HG03280 (cell line): ENCODE measurements at regions not wholly inside any gene's neighbourhood (a gene's known extent, or its start where the extent isn't known, plus 50 kb on each side); places are given as distances from the start of the nearest gene placed in this dataset.
"Not testable (repeated sequence)": the region's sequence is repeated elsewhere in the genome, so short reads cannot be mapped to it uniquely, and the experiment has no call there.

Source experiments
- ATAC-seq: cut with Tn5 transposase; IDR thresholded peaks from one replicate; pipeline ENCODE4 v1.9.1; 2021; ENCODE audit warnings: mild to moderate bottlenecking, moderate library complexity; ENCODE audit not compliant: unreplicated experiment

DNA sequence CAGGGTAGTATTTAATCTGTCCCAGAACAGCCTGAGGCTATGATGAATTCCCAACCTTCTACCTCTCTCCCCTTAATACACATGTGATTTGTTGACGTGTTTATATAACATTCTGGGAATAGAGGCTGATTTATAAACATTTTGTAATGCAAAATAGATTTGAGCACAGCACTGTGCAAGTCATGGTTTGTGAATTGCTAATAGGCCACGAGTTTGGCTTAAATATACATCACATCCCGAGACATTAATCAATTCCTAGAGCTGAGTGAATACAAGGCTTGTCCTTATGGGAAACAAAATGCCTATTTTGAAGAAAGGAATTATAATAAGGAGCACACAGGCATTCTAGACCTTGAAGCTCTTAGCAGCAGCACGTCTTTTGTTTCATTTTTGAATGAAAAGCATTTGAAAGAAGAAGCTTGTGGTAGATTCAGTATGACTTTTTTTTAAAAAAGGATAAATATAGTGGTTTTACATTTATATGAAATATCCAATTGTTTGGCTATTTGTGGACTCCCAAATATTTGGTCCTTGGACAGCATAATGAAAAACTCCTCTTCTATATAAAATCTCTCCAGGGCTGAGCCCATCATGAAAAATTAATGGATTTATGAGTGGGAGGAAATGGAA lies 116.4 kb downstream of the SLC17A6 start:
- ATAC-seq: no peak

DNA sequence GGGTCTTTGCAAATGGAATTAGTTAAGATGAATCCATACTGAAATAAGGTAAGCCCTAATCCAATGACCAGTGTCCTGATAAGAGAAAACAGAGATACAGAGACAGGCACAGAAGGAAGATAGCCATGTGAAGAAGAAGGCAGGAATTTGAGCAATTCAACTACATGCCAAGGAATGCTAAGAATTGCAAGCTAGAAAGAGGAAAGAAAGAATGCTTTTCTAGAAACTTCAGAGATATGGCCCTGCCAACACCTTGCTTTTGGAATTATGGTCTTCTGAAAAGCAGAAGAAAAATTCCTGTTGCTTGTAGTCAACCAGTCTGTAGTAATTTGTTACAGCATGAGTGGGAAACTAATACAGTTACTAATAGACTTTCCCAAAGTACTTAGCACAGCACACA lies 111.3 kb downstream of the SLC17A6 start:
- no peak for ATAC-seq

DNA sequence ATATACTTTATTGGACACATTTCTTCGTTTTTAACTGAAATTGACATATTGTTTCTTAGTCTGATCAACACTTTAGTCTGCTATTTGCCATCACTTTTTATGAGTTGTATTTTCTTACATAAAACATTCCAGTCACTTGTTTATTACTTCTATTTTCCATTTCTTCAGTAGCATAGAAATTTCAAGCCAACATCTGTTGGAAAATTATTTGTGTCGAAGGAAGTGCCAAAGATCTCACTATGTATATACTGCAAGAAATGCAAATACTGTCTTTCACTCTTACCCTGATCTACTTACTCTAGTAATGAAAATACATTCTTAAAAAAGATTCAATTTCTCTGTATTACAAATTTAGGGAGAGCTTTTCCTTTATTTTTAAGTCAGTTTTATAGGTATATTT lies 105.9 kb downstream of the SLC17A6 start:
- ATAC-seq: no peak

DNA sequence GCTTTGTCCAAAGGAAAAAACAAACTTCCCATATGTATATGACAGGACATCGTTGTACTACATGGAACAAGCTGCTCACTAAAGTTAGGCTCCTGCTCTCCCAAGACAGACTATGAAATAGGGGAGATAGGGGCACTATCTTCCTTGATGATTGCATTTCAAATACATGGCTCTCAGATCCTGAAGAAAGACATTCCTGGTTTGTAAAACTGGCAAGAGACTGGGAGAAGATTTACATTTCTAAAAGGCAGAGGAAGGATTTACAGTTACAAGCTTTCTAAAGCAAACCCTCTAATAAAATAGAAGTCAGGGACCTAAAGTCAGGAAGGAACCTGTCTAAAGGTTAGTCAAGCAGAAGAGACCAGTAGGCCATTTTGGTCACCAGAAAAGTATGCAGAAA lies 103.7 kb downstream of the SLC17A6 start:
- ATAC-seq: no peak

DNA sequence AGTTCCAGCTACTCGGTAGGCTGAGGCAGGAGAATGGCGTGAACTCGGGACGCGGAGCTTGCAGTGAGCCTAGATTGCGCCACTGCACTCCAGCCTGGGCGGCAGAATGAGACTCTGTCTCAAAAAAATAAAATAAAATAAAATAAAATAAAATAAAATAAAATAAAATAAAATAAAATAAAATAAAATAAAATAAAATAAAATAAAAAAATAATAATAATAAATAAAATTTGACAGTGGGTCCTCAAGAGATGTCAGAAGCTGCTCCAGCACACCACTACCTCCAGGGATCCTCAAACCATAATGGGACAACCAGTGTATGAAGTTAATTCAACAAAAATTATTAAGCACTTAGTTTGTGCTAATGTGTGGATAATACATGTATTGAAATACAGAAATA lies 97.4 kb downstream of the SLC17A6 start:
- ATAC-seq: not testable (repeated sequence)

DNA sequence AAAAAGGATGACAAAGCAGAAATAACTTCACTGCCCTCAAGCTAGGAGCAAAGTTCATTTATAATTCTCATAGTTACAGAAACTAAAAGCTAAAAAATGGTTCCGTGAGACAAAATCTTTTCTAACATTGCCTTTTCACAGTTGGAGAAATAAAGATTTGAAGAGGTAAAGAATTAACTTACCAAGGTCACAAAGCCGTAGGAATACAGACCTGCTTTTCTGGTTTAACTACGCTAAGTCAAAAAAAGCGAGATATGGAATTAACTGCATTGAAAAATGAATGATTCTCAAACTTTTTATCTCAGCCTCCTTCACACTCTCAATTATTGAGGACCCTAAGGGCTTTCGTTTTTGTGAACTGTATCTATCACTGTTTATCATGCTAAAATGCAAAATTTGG lies 95.3 kb downstream of the SLC17A6 start:
- no peak for ATAC-seq

DNA sequence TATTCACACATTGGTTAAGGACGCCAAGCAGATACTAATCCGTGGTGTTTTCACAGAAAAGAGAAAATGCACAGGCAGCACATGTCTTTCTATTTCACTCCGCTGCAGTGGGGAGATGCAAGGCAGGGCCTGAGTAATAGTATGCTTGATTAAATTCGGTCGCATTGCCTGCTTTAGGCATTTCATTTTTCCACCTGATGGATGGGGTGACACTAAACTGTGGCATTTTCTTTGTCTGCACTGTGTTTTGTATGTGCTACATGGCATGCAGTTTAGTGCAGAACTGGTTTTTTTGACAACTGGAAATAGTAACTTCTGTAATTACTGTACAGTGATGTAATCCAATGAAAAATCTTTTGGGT lies 94.9 kb downstream of the SLC17A6 start:
- ATAC-seq: no peak

DNA sequence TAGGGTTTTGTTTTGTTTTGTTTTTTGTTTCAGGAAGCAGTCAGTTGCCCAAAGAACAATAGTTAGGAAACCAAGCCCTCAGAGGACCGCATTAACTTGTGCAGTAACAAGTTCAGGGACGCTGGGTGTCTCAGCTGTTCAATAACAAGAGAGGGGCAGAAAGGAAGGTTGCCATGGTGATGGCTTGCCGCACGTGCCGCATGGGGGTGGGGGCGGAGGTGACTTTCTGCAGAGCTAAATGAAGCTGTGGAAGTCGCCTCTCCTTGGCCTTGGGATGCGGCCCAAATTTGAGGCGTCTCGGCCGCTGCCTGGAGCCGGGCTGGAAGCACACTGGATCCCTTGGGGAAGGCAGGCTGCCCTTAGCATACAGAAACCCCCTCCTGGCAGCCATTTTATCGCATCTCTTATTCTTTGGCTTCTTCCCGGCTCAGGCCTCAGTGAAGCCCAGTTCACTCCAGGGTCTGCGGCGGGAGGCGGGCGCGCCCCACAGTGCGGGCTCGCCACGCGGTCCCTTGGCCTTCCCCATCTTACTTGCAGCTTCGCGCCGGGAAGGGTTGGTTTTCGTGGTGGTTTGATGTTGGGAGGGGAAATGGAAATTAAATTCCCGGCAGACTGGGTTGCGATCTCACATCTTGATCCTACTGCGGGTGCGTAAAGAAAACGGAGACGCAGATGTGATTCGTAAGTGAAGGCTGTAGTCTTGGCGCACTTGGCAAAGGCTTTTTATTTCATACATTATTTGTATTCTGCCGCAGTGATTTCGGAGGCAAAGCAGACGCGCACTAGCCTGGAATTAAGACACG lies 94.3 kb downstream of the SLC17A6 start:
- ATAC-seq: no peak

DNA sequence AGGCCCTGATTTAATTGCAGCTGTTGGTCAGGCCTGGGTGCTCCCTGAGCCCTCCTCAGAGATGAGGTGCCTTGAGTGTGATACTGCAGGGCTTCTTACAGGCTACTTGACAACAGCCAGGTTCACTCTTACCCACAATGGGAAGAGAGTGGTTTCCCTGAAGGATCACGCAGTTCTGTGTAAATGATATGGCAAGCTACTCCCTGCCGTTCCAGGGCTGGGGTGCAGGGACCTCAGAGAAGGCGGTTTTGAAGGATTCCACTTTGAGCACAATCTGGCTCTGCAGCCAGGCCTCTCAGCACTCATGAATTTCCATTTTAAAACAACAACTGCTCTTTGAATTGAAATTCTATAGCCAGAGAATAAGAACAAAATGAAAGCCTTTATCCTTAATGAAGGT lies 92.9 kb downstream of the SLC17A6 start:
- no peak for ATAC-seq

DNA sequence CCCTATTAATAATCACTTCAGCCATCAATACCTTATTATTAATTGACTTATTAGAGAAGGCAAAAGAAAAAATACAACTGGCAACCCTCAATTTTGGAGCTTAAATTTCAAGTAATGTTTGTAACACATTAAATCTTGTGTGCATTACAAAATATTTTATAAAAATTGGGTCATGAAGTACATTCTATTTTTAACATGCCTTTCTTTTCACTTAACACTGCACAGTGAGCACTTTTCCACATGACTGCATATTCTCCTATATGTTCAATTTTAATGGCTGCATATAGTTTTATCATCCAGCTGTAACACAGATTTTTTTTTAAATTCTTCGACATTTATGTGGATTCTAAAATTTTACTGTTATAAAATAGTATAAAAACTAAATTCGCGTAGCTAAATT lies 92.5 kb downstream of the SLC17A6 start:
- ATAC-seq: no peak

DNA sequence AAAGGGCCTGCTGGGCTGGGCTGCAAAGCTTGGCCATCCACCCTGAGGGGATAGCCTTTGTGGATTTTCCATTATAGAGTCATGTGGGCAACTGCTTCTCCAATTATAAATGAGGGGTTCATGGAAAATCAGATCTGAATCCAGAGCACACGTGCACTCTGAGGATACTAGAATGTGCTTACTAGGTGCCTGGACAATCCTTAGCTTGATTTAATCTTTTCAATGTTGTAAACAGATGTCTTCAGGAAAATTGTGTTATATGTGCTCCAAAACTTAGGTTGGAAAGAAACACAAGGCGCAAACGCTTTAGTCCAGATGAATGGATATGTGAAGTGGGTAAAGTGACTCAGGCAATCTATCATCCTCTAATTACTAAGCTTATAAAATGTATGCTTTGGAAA lies 92.0 kb downstream of the SLC17A6 start:
- ATAC-seq: no peak
